HCT116 (cell line): ENCODE measurements at regions not wholly inside any gene's neighbourhood (a gene's known extent, or its start where the extent isn't known, plus 50 kb on each side); places are given as distances from the start of the nearest gene placed in this dataset.

Experiments used
- ATAC-seq: fragments of 200-7000 bp; cut with Tn5 transposase; 2 replicates; pipeline ENCODE4 v1.9.1; 2020; ENCODE audit warnings: mild to moderate bottlenecking, moderate library complexity
- BruUV-seq: library from RNA; stranded (reverse); fragments of 400-500 nt; replicated peaks from 2 replicates; lab custom pipeline; 2021; lab: Mats Ljungman, UMichigan
- CTCF ChIA-PET: fragments of 300-600 bp; sonication (Branson Sonifier 250); formaldehyde crosslinking; loops from one replicate; lab custom pipeline; 2021; ENCODE audit warnings: antibody characterized with exemption; lab: Charles Lee
- POLR2A ChIA-PET: fragments of 300-600, 350-600 bp; sonication (Branson Sonifier 250); formaldehyde crosslinking; loops from one replicate; lab custom pipeline; 2021; ENCODE audit warnings: antibody characterized with exemption; lab: Charles Lee
- RAD21 ChIA-PET, 2 experiments: fragments of 300-600 bp; sonication (Branson Sonifier 250); formaldehyde crosslinking; loops; one replicate each; lab custom pipeline; 2023; ENCODE audit warnings: low total read pairs in 2 of 2; ENCODE audit not compliant: uncharacterized antibody in 2 of 2, unreplicated experiment in 2 of 2, low non-redundant PET in 1 of 2; lab: Charles Lee
- DNase-seq: peaks from one replicate; pipeline ENCODE4 v3.0.0-alpha.2; 2010; ENCODE audit warnings: low read depth, low spot score
- H2AFZ ChIP-seq: fragments of 200-600 bp; shearing (Covaris generic), sonication (generic); 2 replicates; pipeline ENCODE4 v1.6.1; 2017; ENCODE audit warnings: low read depth, mixed run types, mixed read lengths, antibody characterized with exemption, low read length; ENCODE audit not compliant: poor library complexity, severe bottlenecking
- H3K27ac ChIP-seq: 2 replicates; pipeline ENCODE4 v1.5.1; 2012; ENCODE audit warnings: low read depth, low read length
- H3K27me3 ChIP-seq: fragments of 200-600 bp; sonication (generic); 2 replicates; pipeline ENCODE4 v1.6.1; 2016; ENCODE audit warnings: mixed run types, low read length, mixed read lengths; ENCODE audit not compliant: insufficient read depth
- H3K36me3 ChIP-seq, 2 experiments: fragments of 200-500 bp in 1 of 2; fragments of 200-600 bp in 1 of 2; sonication (Bioruptor generic) in 1 of 2; sonication (generic) in 1 of 2; 2 replicates each; pipeline versions ENCODE4 v1.5.1 to v1.6.1; 2014 to 2016; ENCODE audit warnings: low read length in 2 of 2, inconsistent platforms in 1 of 2, mixed read lengths in 1 of 2, mixed run types in 1 of 2; ENCODE audit not compliant: insufficient read depth in 2 of 2, control insufficient read depth in 1 of 2
- H3K4me1 ChIP-seq, 2 experiments: fragments of 200-600 bp in 1 of 2; sonication (generic) in 1 of 2; 2 replicates each; pipeline versions ENCODE4 v1.5.1 to v1.6.1; 2012 to 2017; ENCODE audit warnings: low read length in 2 of 2, inconsistent platforms in 1 of 2, mild to moderate bottlenecking in 1 of 2, mixed read lengths in 1 of 2, mixed run types in 1 of 2, moderate library complexity in 1 of 2; ENCODE audit not compliant: insufficient read depth in 2 of 2, control insufficient read depth in 1 of 2
- H3K4me2 ChIP-seq: fragments of 200-600 bp; sonication (generic); 2 replicates; pipeline ENCODE4 v1.6.1; 2017; ENCODE audit warnings: mixed run types, low read length, mixed read lengths
- H3K4me3 ChIP-seq, 2 experiments: fragments of 200-600 bp in 1 of 2; sonication (generic) in 1 of 2; replicated peaks in 1 of 2; 2 replicates each; pipeline ENCODE4 v1.5.1; 2011 to 2016; ENCODE audit warnings: low read length in 2 of 2, control low read depth in 1 of 2, low read depth in 1 of 2, mild to moderate bottlenecking in 1 of 2, mixed read lengths in 1 of 2, mixed run types in 1 of 2
- H3K79me2 ChIP-seq: fragments of 200-600 bp; sonication (generic); 2 replicates; pipeline ENCODE4 v1.6.1; 2017; ENCODE audit warnings: mild to moderate bottlenecking, mixed run types, low read length, moderate library complexity, mixed read lengths; ENCODE audit not compliant: insufficient read depth
- H3K9ac ChIP-seq: fragments of 200-600 bp; sonication (generic); 2 replicates; pipeline ENCODE4 v1.6.1; 2016; ENCODE audit warnings: low read length, mixed read lengths
- H3K9me2 ChIP-seq: fragments of 200-600 bp; sonication (generic), shearing (Covaris generic); 2 replicates; pipeline ENCODE4 v1.6.1; 2017; ENCODE audit warnings: mixed run types, mild to moderate bottlenecking, moderate library complexity; ENCODE audit not compliant: insufficient read depth
- H3K9me3 ChIP-seq, 2 experiments: fragments of 200-500 bp in 1 of 2; fragments of 200-600 bp in 1 of 2; sonication (Bioruptor generic) in 1 of 2; sonication (generic) in 1 of 2; 2 replicates each; pipeline ENCODE4 v1.6.1; 2014 to 2017; ENCODE audit warnings: low read length in 2 of 2, mixed read lengths in 2 of 2, inconsistent platforms in 1 of 2, low read depth in 1 of 2, mild to moderate bottlenecking in 1 of 2, mixed run types in 1 of 2, moderate library complexity in 1 of 2; ENCODE audit not compliant: control insufficient read depth in 1 of 2, insufficient read depth in 1 of 2
- H4K20me1 ChIP-seq: fragments of 200-600 bp; sonication (generic), shearing (Covaris generic); 2 replicates; pipeline ENCODE4 v1.6.1; 2017; ENCODE audit warnings: mixed run types, mild to moderate bottlenecking, moderate library complexity; ENCODE audit not compliant: insufficient read depth
- ATF3 ChIP-seq: IDR thresholded peaks from 2 replicates; pipeline ENCODE4 v1.6.1; 2012
- CTCF ChIP-seq, 3 experiments: fragments of 200-600 bp in 1 of 3; sonication (generic) in 1 of 3; IDR thresholded peaks in 2 of 3; conservative IDR thresholded peaks in 1 of 3; 2 replicates each; pipeline ENCODE4 v1.5.1; 2012 to 2017; ENCODE audit warnings: low read depth in 2 of 3, low read length in 2 of 3, antibody characterized with exemption in 1 of 3, borderline replicate concordance in 1 of 3, control low read depth in 1 of 3, mild to moderate bottlenecking in 1 of 3, mixed read lengths in 1 of 3, mixed run types in 1 of 3, moderate library complexity in 1 of 3; ENCODE audit not compliant: insufficient read depth in 1 of 3
- ELF1 ChIP-seq: IDR thresholded peaks from 2 replicates; pipeline ENCODE4 v1.6.1; 2012; ENCODE audit warnings: low read depth, borderline replicate concordance
- EZH2 ChIP-seq: fragments of 200-600 bp; sonication (generic); IDR thresholded peaks from 2 replicates; pipeline ENCODE4 v1.6.1; 2017; ENCODE audit warnings: antibody characterized with exemption, mixed run types
- EZH2phosphoT487 ChIP-seq: fragments of 200-600 bp; IDR thresholded peaks from 2 replicates; pipeline ENCODE4 v1.6.1; 2018; ENCODE audit warnings: antibody characterized with exemption, borderline replicate concordance
- FOSL1 ChIP-seq: IDR thresholded peaks from 2 replicates; pipeline ENCODE4 v1.6.1; 2012; ENCODE audit warnings: low read depth
- JUND ChIP-seq: IDR thresholded peaks from 2 replicates; pipeline ENCODE4 v1.6.1; 2012
- POLR2A ChIP-seq: IDR thresholded peaks from 2 replicates; pipeline ENCODE4 v1.7.0; 2011; ENCODE audit warnings: borderline replicate concordance; ENCODE audit not compliant: insufficient read depth, insufficient read length; ENCODE audit errors: extremely low read depth
- TCF7L2 ChIP-seq: IDR thresholded peaks from 2 replicates; pipeline ENCODE4 v1.7.0; 2011; ENCODE audit warnings: borderline replicate concordance, inconsistent platforms; ENCODE audit not compliant: insufficient read depth, insufficient read length; ENCODE audit errors: extremely low read depth
- ZFX ChIP-seq: fragments of 450-650 bp; IDR thresholded peaks from 2 replicates; pipeline ENCODE4 v1.6.1; 2017
- intact Hi-C: fragments of 100-400 bp; cut with micrococcal nuclease; formaldehyde crosslinking; loops from 2 replicates; pipeline ENCODE4 v1.10.0; 2022

- TF ChIP-seq JUND = no peak
- TF ChIP-seq EZH2phosphoT487 = no peak
- no peak for TF ChIP-seq POLR2A
- TF ChIP-seq FOSL1 = no peak
- no peak for TF ChIP-seq EZH2
- TF ChIP-seq, all 23 proteins: peak for 0
- CTCF ChIA-PET = interaction anchor here (0.7 kb wide), 1 partner anchor 241 kb away, joined by 3 read pairs; no protein-coding TSS in a partner anchor
- no peaks in the 10 kb centered on the region for H4K20me1 ChIP-seq
- POLR2A ChIA-PET = no interaction called here
- no peak overlapping the region for H3K9ac ChIP-seq
- H3K4me1 ChIP-seq = no peaks in the 10 kb centered on the region
- H3K9me3 ChIP-seq = peaks cover 5 to 7% of the 10 kb centered on the region in 2 experiments; a peak in 2 of 4 replicates
- no TSS peak for BruUV-seq
- intact Hi-C loops = no loop called here
- no peaks in the 10 kb centered on the region for H3K9me2 ChIP-seq
- H3K36me3 ChIP-seq = no peaks in the 10 kb centered on the region; a peak in 1 of 4 replicates
- no peak overlapping the region for H3K4me3 ChIP-seq
- no peak overlapping the region for H3K4me2 ChIP-seq
- no peak for DNase-seq
- no peaks in the 10 kb centered on the region for H3K27me3 ChIP-seq
- no peaks in the 10 kb centered on the region for H3K79me2 ChIP-seq
- no peak overlapping the region for H2AFZ ChIP-seq
- no peak overlapping the region for H3K27ac ChIP-seq
- ATAC-seq = no peak
- RAD21 ChIA-PET = no interaction called here
Measured at GRCh38 chr3:34929036-34929435, 710.3 kb upstream of the ARPP21 start.

GRCh38 chr3:34934660-34935059 lies 704.7 kb upstream of the ARPP21 start:
- Histone ChIP-seq H3K27ac (no peak overlapping the region), H3K9me2 (no peaks in the 10 kb centered on the region), H2AFZ (no peak overlapping the region), H3K4me2 (no peak overlapping the region), H3K9me3 (peaks cover 5 to 7% of the 10 kb centered on the region in 2 experiments; a peak in 1 of 4 replicates), H3K36me3 (no peaks in the 10 kb centered on the region), H4K20me1 (no peaks in the 10 kb centered on the region), H3K9ac (no peak overlapping the region), H3K79me2 (no peaks in the 10 kb centered on the region), H3K4me1 (no peaks in the 10 kb centered on the region), H3K4me3 (no peak overlapping the region), H3K27me3 (no peaks in the 10 kb centered on the region)
- TF ChIP-seq JUND (no peak), TCF7L2 (no peak), ZFX (no peak), ATF3 (no peak), ELF1 (no peak), CTCF (IDR thresholded peaks at IDR 0.05 in 2 of 3, conservative IDR thresholded peaks at IDR 0.05 in 1 of 3; ENCODE audit: borderline replicate concordance in 1 of 3, insufficient read depth in 1 of 3, low read depth in 2 of 3, low read length in 2 of 3) (no peak)
- BruUV-seq = no TSS peak
- DNase-seq = no peak
- no peak for ATAC-seq
- ChIA-PET CTCF (no interaction called here), POLR2A (no interaction called here), RAD21 (no interaction called here)
- intact Hi-C loops = no loop called here
